GM18508 (cell line): ENCODE measurements at regions not wholly inside any gene's neighbourhood (a gene's known extent, or its start where the extent isn't known, plus 50 kb on each side); places are given as distances from the start of the nearest gene placed in this dataset.

ENCODE experiments used
- ATAC-seq: cut with Tn5 transposase; IDR thresholded peaks from one replicate; pipeline ENCODE4 v1.9.1; 2021; ENCODE audit warnings: moderate number of reproducible peaks; ENCODE audit not compliant: insufficient read depth, unreplicated experiment

DNA sequence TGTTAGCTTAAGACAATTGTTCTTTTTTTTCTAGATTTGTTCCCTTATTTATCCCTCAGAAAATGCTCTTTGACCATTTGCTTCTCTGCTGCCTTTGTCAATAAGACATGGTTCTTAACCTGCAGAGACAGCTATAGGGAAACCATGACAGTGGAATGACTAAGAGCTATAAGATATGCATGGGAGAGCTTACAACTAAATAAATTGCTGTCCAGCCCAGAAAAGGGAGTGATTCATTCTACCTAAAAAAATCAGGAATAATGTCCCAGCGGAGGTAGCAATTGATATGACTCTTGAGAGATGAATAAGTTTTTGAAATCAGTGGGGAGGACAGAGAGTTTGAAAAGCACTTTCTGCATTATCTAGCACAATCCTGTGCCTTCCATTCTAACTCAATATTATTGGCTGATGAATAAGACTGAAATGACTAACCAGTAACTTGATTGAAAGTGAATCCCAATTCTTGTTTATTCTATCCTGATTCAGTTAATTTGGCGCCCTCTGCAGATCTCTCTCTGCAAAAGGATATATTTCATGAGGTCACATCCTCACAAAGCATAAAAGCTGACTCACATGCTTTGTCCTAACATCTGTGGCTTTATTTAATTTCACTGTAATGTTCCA, 680.5 kb upstream of the API5 start:
- no peak for ATAC-seq

- no peak for ATAC-seq
Measured at GRCh38 chr11:42646959-42647358, 664.8 kb upstream of the API5 start.

DNA sequence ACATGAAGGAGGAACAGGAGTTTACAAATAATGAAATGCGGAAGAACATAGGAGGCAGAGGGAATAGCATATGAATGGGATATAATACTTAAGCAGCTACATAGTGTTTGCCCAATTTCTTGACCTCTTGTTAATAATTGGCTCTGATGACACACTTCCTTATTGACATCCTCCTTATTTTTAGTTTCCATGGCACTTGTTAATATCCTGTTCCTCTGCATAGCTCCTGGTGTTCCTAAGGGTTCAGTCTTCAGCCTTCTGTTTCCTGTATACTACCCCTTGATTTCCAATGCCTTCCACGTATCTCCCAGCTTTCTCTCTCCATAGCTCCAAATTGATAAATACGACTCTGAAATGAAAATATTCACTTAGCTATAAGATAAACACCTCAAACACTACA, 663.8 kb upstream of the API5 start:
- ATAC-seq = no peak

- ATAC-seq = no peak
Measured at GRCh38 chr11:42651621-42652020, 660.2 kb upstream of the API5 start.

DNA sequence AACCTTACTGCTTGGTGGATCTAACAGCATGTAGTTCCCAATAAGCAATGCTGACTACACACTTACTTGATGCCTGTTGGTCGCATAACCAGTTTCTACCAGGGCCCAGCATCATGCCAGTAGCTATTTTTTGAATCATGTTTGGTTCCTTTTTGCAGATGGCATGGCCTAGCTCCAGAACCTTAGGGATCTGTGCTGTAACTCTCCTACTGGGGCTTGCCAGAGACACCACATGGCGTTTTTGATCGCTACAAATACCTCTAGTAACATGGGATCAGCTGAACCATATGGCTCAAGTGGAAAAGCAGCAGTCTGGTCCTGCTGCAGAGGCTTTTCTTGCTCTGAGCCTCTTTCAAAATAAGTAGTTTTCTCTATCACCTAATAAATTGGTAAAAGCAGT, 654.6 kb upstream of the API5 start:
- no peak for ATAC-seq

DNA sequence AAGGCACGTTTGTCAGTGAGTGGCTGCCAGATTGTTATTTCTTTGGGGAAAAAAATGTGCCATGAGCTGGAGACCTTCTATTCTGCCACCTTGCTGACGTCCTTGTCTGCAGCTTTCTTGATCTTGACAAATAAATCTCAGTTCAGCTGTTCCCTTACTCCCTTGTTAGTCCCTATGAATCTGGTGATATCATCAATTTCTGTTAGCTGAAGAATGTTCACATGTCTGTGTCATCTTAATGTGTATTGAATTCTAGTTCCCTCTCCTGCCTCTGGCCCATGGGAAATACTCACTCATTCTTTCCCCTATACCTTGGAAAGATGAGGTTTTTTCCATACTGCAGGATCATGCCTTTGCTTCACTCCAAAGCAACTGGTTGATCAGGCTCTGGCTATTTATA, 649.9 kb upstream of the API5 start:
- no peak for ATAC-seq

GRCh38 chr11:42669248-42669976, 642.4 kb upstream of the API5 start:
- no peak for ATAC-seq

GRCh38 chr11:42674436-42674835, 637.4 kb upstream of the API5 start:
- no peak for ATAC-seq

DNA sequence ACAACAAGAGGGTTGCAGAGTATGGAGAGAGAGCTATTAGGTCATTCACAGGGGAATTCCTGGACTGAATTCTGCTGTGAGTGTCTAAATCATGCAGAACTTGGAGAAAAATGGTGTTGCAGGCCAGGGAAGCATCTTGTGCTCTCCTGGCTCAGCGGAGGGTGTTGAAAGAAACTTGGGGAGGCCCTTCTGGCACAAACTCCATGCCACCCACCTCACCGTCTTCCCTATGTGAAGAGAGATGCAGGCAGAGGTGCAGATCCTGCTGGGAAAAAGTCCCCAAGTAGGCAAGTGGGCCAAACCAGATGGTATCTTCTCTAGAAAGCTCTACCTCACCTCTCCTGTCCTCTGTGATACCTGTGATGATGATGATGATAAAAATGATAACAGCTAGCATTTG, 604.3 kb upstream of the API5 start:
- ATAC-seq = no peak

DNA sequence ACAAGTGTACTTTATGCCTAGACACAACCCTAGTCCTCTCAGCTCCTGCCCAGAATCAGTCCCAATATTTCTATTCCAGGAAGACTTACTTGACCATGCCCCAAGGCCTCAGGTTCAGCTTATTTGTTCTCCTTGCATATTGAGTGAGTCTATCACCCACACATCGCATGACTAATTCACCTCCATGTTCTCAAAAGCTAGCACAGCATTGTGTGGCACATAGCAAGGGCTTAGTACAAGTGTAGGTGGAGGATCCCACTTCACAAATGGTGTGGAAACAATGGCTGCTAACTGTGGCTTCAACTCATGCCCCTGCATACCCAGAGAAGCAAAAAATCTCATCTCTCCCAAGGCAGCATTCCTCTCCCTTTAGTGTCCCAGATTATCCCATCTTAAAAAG, 602.6 kb upstream of the API5 start:
- ATAC-seq = no peak

GRCh38 chr11:42713279-42713678, 598.5 kb upstream of the API5 start:
- no peak for ATAC-seq

GRCh38 chr11:42713753-42714152, 598.0 kb upstream of the API5 start:
- ATAC-seq = no peak

DNA sequence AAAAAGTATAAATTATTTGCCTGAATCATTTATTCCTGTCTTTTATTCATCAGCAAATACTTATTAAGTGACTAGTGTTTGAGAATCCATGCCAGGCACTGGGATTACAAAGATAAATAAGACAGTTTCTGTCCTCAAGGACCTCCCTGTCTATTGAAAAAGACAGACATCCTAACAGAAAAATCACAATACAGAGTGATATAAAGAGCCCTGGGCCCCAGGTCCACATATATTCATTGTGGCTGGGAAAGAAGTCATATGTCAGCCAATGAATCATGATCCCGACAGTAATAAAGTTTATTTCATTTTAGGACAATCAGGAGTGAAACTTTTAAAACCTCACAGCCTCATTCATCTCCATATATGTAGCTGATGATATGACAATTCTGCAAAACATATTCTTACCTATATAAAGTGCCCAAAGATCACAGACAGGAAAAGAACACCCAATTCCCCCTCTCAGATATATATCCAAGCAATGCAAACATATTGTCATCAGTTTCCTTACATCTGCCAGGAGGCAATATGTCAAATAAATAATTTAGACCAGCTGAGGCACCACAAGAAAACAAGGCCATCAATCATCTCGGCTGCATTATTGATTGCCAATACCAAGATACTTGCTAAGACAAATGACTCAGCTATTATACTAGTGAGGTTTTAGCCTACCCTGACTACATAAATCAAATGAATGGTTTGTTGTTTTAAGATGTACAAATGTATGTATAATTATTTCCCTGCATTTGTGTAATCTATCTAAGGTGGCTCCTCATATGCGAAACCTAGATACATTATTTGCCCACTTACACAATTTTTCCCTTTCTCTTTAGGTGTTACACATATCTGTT, 590.9 kb upstream of the API5 start:
- ATAC-seq = no peak

DNA sequence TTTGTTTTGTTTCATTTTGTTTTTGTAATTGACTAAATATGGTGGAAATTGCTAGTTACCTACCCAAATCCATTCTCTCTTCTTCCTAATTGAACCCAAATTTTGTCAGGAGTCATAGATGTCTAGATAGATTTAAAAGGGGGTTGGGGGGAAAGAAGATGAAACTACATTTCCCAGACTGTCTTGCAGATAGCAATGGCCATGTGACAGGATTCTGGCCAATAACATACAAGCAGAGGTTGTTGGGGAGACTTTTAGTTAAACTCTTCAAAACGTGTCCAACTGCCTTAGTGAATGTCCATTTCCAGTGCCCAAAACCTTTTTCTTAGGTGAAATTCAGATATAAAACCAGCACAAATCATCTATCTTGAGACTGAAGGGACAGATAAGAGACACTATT, 583.9 kb upstream of the API5 start:
- no peak for ATAC-seq

- ATAC-seq = no peak
Measured at GRCh38 chr11:42762348-42762747, 549.4 kb upstream of the API5 start.

- ATAC-seq = no peak
Measured at GRCh38 chr11:42764936-42765335, 546.9 kb upstream of the API5 start.

GRCh38 chr11:42768576-42768975, 543.2 kb upstream of the API5 start:
- ATAC-seq = no peak

DNA sequence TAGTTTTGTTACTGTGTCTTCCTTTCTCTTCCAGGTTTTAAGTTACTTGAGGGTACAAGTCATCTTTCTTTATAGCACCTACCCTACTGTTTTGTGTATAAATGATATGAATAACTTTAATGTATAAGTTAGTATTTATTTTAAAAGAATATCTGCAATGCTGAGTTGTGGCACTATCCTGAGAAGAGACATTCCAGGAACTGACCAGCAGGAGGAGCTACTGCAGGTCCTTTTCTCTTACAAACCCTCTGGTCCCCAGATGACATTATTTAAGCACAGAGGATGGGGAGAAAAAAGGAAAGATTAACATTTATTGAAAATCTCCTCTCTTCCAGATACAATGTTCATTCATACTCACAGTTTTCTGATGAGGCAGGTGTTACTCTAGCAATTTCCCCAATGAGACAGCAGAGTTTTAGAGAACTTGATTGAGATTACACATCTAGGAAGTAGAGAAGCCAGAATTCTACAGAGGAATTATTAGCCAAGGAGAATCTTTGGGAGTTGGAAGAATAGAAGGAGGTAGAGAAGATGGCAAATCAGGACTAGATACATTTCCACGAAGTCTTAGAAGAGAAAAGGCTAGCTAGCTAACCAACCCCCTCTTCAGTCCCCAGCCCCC, 541.2 kb upstream of the API5 start:
- ATAC-seq = peak; percentile 66

DNA sequence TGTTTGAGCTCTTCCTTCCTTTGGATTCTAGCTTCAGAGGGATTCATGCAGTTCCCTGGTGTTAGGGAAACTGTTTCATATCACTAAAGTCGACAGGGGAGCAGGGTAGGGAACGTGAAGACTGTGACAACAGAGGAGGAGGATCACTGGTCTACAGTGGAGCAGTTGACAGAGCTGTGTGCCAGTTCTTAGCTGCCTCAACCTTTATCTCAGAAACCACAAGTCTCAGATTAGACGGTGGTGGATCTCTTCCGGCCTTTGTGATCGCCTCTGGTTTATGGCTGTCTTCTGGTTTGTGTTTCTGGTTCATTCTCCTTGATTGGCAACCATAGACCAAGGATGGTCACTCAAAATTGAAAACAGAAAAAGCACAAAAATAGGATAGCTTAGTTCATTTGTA, 538.9 kb upstream of the API5 start:
- no peak for ATAC-seq

GRCh38 chr11:42773729-42774128, 538.1 kb upstream of the API5 start:
- no peak for ATAC-seq

- ATAC-seq = no peak
Measured at GRCh38 chr11:42774567-42774966, 537.2 kb upstream of the API5 start.
